Ishikawa (cell line): ENCODE measurements at regions not wholly inside any gene's neighbourhood (a gene's known extent, or its start where the extent isn't known, plus 50 kb on each side); places are given as distances from the start of the nearest gene placed in this dataset.

Source experiments
- CEBPB ChIP-seq: IDR thresholded peaks from 2 replicates; pipeline ENCODE4 v1.6.1; 2012
- CREB1 ChIP-seq: IDR thresholded peaks from 2 replicates; pipeline ENCODE4 v1.6.1; 2012; ENCODE audit warnings: low read depth
- EGR1 ChIP-seq: IDR thresholded peaks from 2 replicates; pipeline ENCODE4 v1.6.1; 2012
- EP300 ChIP-seq: IDR thresholded peaks from 2 replicates; pipeline ENCODE4 v1.6.1; 2012; ENCODE audit warnings: borderline replicate concordance
- FOXM1 ChIP-seq: IDR thresholded peaks from 2 replicates; pipeline ENCODE4 v1.6.1; 2012; ENCODE audit warnings: low read depth, borderline replicate concordance
- NFIC ChIP-seq: IDR thresholded peaks from 2 replicates; pipeline ENCODE4 v1.6.1; 2012
- RAD21 ChIP-seq: IDR thresholded peaks from 2 replicates; pipeline ENCODE4 v1.6.1; 2012; ENCODE audit warnings: low read depth
- REST ChIP-seq: IDR thresholded peaks from 2 replicates; pipeline ENCODE4 v1.6.1; 2012; ENCODE audit warnings: low read depth, mild to moderate bottlenecking
- TAF1 ChIP-seq: IDR thresholded peaks from 2 replicates; pipeline ENCODE4 v1.6.1; 2012; ENCODE audit warnings: low read depth, mild to moderate bottlenecking
- TCF12 ChIP-seq: IDR thresholded peaks from 2 replicates; pipeline ENCODE4 v1.6.1; 2012; ENCODE audit warnings: low read depth
- TEAD4 ChIP-seq: IDR thresholded peaks from 2 replicates; pipeline ENCODE4 v1.6.1; 2012
- YY1 ChIP-seq: IDR thresholded peaks from 2 replicates; pipeline ENCODE4 v1.6.1; 2012; ENCODE audit warnings: low read depth
- ZBTB7A ChIP-seq: IDR thresholded peaks from 2 replicates; pipeline ENCODE4 v1.6.1; 2012; ENCODE audit warnings: low read depth
- TF ChIP-seq, protein P1 (sequence below): IDR thresholded peaks from 2 replicates; pipeline ENCODE4 v1.6.1; 2012
- TF ChIP-seq, protein P2 (sequence below): IDR thresholded peaks from 2 replicates; pipeline ENCODE4 v1.6.1; 2012

DNA sequence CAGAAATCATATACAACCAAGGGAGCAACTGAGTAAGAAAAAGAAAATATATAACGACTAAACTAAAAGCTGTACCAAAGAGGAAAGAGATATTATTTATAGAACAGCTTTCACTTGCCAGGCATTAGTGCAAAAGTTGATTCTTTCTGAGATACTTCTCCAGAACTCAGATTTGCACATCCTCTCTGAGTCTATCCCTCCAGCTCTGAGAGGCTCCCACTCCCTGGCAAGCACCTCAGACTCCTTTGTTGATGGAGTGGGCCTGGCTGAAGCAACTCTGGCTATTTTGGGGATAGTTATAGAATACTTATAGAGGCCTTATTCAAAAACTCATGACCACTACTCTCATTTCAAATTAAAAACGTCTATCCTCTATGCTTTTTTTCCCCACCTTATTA, 501.6 kb upstream of the TNP1 start:
- TF ChIP-seq EGR1, result no peak
- TF ChIP-seq TCF12, result no peak
- TF ChIP-seq TEAD4, result no peak
- TF ChIP-seq CREB1, result no peak
- TF ChIP-seq CEBPB, result no peak
- no peak for TF ChIP-seq EP300
- TF ChIP-seq YY1, result no peak
- TF ChIP-seq ZBTB7A, result no peak

DNA sequence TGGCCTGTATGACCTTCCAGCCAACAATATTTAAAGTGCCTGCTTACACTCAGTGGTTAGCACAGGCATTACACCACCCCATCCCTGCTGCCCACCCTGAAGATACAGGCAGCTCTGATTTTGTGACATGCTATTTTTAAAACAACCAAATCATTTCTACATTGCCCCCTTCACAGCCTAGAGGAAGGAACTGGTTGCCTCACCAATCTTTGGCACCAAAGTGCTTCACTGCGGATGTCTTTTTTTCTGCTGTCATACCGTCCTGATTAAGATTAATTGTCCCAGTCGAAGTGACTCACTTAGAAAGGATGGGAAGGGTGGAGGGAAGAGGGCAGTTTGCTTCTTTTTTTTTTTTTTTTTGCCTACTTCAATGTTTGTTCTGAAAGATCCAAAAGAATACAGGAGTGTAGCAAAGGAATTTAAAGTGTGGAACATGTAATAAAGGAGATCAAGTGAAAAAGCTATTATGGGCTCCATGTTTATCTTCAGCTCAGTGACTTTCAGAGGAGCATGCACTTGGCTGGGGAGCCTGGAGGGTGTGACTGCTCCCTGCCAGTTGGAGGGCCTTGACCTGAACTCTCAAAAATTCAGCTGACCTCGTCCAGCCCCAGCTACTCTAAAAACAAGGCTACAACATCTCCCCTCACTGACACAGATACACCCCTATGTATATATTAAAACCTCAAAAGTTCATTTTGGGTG, 501.1 kb upstream of the TNP1 start:
- TF ChIP-seq RAD21, result no peak
- no peak for TF ChIP-seq ZBTB7A
- no peak for TF ChIP-seq YY1
- no peak for TF ChIP-seq TAF1
- peak; percentile 37; the same call in 1 of the 2 replicates for TF ChIP-seq NFIC
- no peak for TF ChIP-seq TCF12
- no peak for TF ChIP-seq FOXM1
- TF ChIP-seq CEBPB, result no peak
- TF ChIP-seq TEAD4, result peak; percentile 37; the same call in 1 of the 2 replicates
- TF ChIP-seq, protein P1, sequence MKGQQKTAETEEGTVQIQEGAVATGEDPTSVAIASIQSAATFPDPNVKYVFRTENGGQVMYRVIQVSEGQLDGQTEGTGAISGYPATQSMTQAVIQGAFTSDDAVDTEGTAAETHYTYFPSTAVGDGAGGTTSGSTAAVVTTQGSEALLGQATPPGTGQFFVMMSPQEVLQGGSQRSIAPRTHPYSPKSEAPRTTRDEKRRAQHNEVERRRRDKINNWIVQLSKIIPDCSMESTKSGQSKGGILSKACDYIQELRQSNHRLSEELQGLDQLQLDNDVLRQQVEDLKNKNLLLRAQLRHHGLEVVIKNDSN, result no peak
- peak; percentile 21; the same call in 1 of the 2 replicates for TF ChIP-seq EP300
- TF ChIP-seq CREB1, result no peak
- TF ChIP-seq, protein P2, sequence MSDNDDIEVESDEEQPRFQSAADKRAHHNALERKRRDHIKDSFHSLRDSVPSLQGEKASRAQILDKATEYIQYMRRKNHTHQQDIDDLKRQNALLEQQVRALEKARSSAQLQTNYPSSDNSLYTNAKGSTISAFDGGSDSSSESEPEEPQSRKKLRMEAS, result no peak; the same call in 1 of the 2 replicates
- no peak for TF ChIP-seq REST
- TF ChIP-seq EGR1, result no peak

GRCh38 chr2:217360111-217360510, 500.2 kb upstream of the TNP1 start:
- TF ChIP-seq RAD21 (no peak), CEBPB (no peak), TEAD4 (no peak)

GRCh38 chr2:217357886-217358620, 498.2 kb upstream of the TNP1 start:
- TF ChIP-seq FOXM1 (no peak), TAF1 (no peak), ZBTB7A (no peak), CREB1 (no peak), REST (no peak), YY1 (no peak), RAD21 (no peak), TCF12 (no peak), EGR1 (no peak), EP300 (no peak), NFIC (no peak), CEBPB (no peak)
- TF ChIP-seq, protein P2, result no peak
- TF ChIP-seq, protein P1, result no peak

- TF ChIP-seq RAD21, result no peak
- no peak for TF ChIP-seq ZBTB7A
- TF ChIP-seq EGR1, result no peak
- no peak for TF ChIP-seq FOXM1
- TF ChIP-seq TEAD4, result no peak
- TF ChIP-seq TCF12, result no peak
- no peak for TF ChIP-seq EP300
- TF ChIP-seq, protein P1, result no peak
- no peak for TF ChIP-seq REST
- no peak for TF ChIP-seq CREB1
- no peak for TF ChIP-seq NFIC
- TF ChIP-seq CEBPB, result no peak
These were observed 496.9 kb upstream of the TNP1 start for GRCh38 chr2:217356781-217357180.
